Brain microvascular endothelial cell (primary cell): ENCODE measurements at regions not wholly inside any gene's neighbourhood (a gene's known extent, or its start where the extent isn't known, plus 50 kb on each side); places are given as distances from the start of the nearest gene placed in this dataset.

ENCODE experiments used
- DNase-seq: peaks from one replicate; pipeline ENCODE4 v3.0.0-alpha.2; 2020
- H3K27ac ChIP-seq: fragments of 250-450 bp; sonication (Bioruptor Pico); 2 replicates; pipeline ENCODE4 v1.5.1; 2020; ENCODE audit warnings: mild to moderate bottlenecking, moderate library complexity
- H3K27me3 ChIP-seq: fragments of 250-450 bp; sonication (Bioruptor Pico); replicated peaks from 2 replicates; pipeline ENCODE4 v1.5.1; 2020; ENCODE audit warnings: mild to moderate bottlenecking
- H3K36me3 ChIP-seq: fragments of 250-450 bp; sonication (Bioruptor Pico); replicated peaks from 2 replicates; pipeline ENCODE4 v1.5.1; 2020; ENCODE audit warnings: mild to moderate bottlenecking
- H3K4me3 ChIP-seq: 2 replicates; pipeline ENCODE4 v1.5.1; 2011; ENCODE audit warnings: low read depth, mild to moderate bottlenecking, control low read depth, low read length, moderate library complexity
- in situ Hi-C: cut with HindIII; loops from 2 replicates; pipeline ENCODE4 v1.10.0; 2017; ENCODE audit warnings: low sequenced_read_pairs, low pct_ligation_motif_present
- TF ChIP-seq, protein P1 (sequence below): IDR thresholded peaks from 2 replicates; pipeline ENCODE4 v1.5.1; 2011; ENCODE audit warnings: low read depth, mild to moderate bottlenecking, moderate library complexity, low read length, control low read depth, inconsistent platforms; ENCODE audit errors: missing control alignments

DNA sequence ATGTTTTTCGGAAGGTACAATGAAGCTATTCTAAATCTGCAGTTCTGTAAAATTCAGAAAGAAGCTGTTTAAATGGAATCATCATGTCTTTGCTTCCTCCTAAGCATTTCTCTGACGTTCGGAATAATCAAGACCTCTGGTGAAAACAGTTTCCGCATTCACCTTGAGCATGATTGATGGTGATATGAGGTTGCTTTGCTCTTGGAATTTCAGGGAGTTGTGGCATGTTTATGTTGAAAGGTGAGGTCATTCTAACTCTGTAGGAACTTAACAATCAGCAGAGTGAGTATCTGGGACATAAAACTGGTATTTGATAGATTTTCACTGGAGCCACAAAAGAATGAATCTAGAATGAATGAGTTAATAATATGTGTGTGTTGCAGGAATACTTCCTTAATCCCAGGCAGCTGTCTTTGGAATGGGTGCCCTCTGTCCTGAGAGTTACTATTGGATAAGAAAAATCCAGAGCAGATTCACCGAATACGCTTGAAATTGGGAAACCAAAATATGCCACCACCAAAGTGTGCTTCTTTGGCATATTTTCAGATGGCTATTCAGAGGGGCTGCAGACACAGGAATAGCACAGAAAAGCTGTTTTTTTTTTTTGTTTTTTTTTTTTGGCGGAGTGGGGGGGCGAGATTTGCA lies 599.1 kb downstream of the CCER1 start:
- no peak overlapping the region for H3K4me3 ChIP-seq
- in situ Hi-C loops: no loop called here
- TF ChIP-seq, protein P1, sequence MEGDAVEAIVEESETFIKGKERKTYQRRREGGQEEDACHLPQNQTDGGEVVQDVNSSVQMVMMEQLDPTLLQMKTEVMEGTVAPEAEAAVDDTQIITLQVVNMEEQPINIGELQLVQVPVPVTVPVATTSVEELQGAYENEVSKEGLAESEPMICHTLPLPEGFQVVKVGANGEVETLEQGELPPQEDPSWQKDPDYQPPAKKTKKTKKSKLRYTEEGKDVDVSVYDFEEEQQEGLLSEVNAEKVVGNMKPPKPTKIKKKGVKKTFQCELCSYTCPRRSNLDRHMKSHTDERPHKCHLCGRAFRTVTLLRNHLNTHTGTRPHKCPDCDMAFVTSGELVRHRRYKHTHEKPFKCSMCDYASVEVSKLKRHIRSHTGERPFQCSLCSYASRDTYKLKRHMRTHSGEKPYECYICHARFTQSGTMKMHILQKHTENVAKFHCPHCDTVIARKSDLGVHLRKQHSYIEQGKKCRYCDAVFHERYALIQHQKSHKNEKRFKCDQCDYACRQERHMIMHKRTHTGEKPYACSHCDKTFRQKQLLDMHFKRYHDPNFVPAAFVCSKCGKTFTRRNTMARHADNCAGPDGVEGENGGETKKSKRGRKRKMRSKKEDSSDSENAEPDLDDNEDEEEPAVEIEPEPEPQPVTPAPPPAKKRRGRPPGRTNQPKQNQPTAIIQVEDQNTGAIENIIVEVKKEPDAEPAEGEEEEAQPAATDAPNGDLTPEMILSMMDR: no peak
- DNase-seq: no peak
- H3K27me3 ChIP-seq: no peaks in the 10 kb centered on the region
- H3K36me3 ChIP-seq: no peaks in the 10 kb centered on the region
- H3K27ac ChIP-seq: no peak overlapping the region

DNA sequence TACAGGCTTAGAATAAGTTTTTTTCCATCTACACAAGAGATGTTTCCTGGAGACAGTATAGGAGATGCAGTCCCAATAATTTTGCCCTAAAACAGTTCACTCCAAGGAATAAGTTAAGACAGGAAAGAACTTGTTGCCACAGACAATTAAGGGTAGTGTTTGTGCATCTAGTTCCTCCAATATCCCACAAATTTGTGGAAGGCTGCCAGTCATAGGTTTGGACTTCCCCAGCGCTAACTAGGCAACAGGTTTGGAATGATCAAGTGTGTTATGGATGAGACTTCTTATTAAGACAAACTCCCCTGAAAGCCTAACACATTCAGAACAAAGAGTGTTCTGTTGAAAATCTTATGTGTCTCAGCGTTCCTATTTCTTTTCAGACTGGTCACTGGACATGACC lies 611.0 kb downstream of the CCER1 start:
- TF ChIP-seq, protein P1: no peak
- Histone ChIP-seq H3K36me3 (no peaks in the 10 kb centered on the region), H3K27me3 (no peaks in the 10 kb centered on the region), H3K27ac (no peak overlapping the region), H3K4me3 (no peak overlapping the region)
- no peak for DNase-seq
- in situ Hi-C loops: no loop called here

DNA sequence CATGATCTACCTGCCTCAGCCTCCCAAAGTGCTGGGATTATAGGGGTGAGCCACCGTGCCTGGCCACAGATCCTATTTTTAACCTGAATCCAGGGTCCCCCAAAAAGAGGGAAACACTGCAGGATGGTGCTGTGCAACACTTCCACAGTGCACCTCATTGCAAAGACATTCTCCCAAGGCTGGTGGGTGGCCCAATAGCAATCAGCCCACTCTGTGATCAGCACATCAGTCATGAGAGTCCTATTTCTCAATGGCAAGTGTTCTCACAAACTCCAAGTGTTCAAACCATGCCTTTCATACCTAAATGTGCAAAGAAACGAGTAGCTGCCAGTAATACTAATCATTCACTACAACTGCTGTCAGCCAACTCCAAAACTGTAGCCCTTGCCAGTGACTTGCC lies 612.9 kb downstream of the CCER1 start:
- Histone ChIP-seq H3K36me3 (no peaks in the 10 kb centered on the region), H3K27me3 (no peaks in the 10 kb centered on the region), H3K27ac (no peak overlapping the region), H3K4me3 (no peak overlapping the region)
- TF ChIP-seq, protein P1: no peak
- no peak for DNase-seq
- in situ Hi-C loops: no loop called here

DNA sequence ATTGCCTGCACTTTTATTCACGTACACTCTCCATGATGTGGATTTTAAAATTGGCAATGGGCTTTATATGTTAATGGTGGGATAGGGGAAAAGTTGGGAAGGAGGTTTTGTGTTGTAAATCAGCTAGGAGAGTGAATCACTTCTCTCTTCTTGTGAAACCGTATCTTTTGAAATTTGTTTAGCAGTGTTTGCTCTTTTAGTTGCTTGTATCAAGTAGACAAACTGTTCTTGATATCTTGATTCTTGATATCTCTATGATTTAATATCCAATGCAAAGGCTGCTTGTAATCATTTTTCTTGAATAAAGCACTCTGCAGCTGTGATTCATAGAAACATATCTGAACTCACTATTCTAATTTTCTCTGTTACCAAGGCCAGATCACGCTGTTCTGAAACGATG lies 615.1 kb downstream of the CCER1 start:
- in situ Hi-C loops: no loop called here
- Histone ChIP-seq H3K27ac (no peak overlapping the region), H3K36me3 (no peaks in the 10 kb centered on the region), H3K4me3 (no peak overlapping the region), H3K27me3 (no peaks in the 10 kb centered on the region)
- DNase-seq: no peak
- TF ChIP-seq, protein P1: no peak

DNA sequence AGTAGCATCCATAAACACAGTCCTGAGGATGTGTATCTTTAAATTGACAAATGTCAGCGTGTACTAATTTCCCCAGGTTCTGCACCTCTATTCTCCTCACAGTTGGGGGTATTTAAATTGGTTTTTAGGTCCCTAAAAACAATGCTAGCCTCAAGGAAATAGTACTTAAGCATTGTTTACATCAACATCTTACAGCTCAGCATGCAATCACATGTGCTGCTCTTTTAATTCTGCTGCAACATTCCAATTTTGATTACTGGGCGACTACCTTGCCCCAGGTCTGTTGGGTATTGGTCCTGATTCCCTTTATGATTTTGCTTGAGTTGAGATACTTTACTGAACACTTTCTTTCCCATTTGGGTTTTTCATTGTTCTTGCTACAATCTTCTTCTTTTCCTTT lies 616.6 kb downstream of the CCER1 start:
- TF ChIP-seq, protein P1: no peak
- Histone ChIP-seq H3K36me3 (no peaks in the 10 kb centered on the region), H3K27me3 (no peaks in the 10 kb centered on the region), H3K4me3 (no peak overlapping the region), H3K27ac (no peak overlapping the region)
- in situ Hi-C loops: no loop called here
- DNase-seq: no peak

DNA sequence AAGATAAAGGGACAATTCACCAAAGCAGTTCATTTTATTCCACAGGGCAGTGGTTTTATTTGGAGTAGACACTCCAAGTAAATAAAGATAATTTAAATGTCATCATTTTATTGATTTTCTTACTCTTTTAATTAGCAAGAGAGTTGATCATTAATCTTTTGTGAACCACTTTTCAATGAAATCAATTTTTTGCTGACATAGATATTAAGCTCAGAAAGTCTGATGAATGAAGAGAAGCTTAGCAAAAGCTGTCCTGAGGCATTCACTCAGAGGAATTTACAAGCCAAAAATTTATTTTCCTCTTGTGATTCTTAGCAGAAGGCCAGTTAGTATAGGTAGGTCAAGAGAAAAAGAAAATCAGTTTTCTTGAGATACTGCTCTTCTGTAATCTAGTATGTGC lies 618.0 kb downstream of the CCER1 start:
- DNase-seq: no peak
- Histone ChIP-seq H3K27ac (no peak overlapping the region), H3K4me3 (no peak overlapping the region), H3K27me3 (no peaks in the 10 kb centered on the region), H3K36me3 (no peaks in the 10 kb centered on the region)
- TF ChIP-seq, protein P1: no peak
- in situ Hi-C loops: no loop called here
